Transverse colon (tissue), 4 donors: ENCODE measurements at regions not wholly inside any gene's neighbourhood (a gene's known extent, or its start where the extent isn't known, plus 50 kb on each side); places are given as distances from the start of the nearest gene placed in this dataset.
"Not testable (repeated sequence)": the region's sequence is repeated elsewhere in the genome, so short reads cannot be mapped to it uniquely, and the experiment has no call there.

Experiments used
- EP300 ChIP-seq: sonication (generic); formaldehyde crosslinking; IDR thresholded peaks from one replicate; pipeline ENCODE4 v1.6.1; 2017; ENCODE audit warnings: antibody characterized with exemption, low read depth
- POLR2A ChIP-seq: fragments of 450-650 bp; IDR thresholded peaks from one replicate; pipeline ENCODE4 v1.6.1; 2016; ENCODE audit warnings: antibody characterized with exemption, mild to moderate bottlenecking, moderate library complexity
- POLR2AphosphoS5 ChIP-seq, 3 donors: sonication (generic); formaldehyde crosslinking; IDR thresholded peaks; one replicate each; pipeline ENCODE4 v1.6.1; 2016; ENCODE audit warnings: antibody characterized with exemption in 3 of 3
- TF ChIP-seq, protein P1 (sequence below), 5 experiments: fragments of 200-600 bp in 3 of 5; fragments of 450-650 bp in 2 of 5; sonication (generic) in 3 of 5; IDR thresholded peaks; 1 replicate in 2 of 5; 2 replicates in 3 of 5; pipeline ENCODE4 v1.5.1; 2016 to 2017; ENCODE audit warnings: antibody characterized with exemption in 5 of 5, inconsistent platforms in 3 of 5, mild to moderate bottlenecking in 2 of 5, moderate library complexity in 1 of 5

DNA sequence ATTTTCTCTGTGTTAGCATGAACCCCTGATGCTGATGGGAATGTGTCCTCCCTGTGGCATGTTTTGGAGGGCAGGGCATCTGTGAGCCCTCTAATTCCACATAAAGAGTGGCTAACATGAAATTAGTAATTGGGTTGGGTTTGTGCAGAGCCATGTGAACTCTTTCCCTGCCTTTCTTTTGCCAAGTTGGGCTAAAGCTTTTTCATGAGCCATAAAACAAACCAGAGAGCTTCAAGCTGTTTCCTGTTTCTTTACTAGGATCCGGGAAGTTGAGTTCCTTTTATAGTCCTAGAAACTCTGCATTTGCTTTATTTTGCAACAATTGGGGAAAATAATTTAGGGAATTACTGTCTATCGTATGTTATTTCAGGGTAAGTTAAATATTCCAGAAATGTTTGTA is 247.1 kb downstream of the RTP5 start:
- TF ChIP-seq, protein P1, sequence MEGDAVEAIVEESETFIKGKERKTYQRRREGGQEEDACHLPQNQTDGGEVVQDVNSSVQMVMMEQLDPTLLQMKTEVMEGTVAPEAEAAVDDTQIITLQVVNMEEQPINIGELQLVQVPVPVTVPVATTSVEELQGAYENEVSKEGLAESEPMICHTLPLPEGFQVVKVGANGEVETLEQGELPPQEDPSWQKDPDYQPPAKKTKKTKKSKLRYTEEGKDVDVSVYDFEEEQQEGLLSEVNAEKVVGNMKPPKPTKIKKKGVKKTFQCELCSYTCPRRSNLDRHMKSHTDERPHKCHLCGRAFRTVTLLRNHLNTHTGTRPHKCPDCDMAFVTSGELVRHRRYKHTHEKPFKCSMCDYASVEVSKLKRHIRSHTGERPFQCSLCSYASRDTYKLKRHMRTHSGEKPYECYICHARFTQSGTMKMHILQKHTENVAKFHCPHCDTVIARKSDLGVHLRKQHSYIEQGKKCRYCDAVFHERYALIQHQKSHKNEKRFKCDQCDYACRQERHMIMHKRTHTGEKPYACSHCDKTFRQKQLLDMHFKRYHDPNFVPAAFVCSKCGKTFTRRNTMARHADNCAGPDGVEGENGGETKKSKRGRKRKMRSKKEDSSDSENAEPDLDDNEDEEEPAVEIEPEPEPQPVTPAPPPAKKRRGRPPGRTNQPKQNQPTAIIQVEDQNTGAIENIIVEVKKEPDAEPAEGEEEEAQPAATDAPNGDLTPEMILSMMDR (IDR thresholded peaks at IDR 0.05): not testable (repeated sequence)
- TF ChIP-seq POLR2A; EP300; POLR2AphosphoS5 (IDR thresholded peaks at IDR 0.05): not testable (repeated sequence)
